ENCODE measurements at regions not wholly inside any gene's neighbourhood (a gene's known extent, or its start where the extent isn't known, plus 50 kb on each side); places are given as distances from the start of the nearest gene placed in this dataset.
A peak's percentile ranks its signal among the peaks of the same experiment; 100 is the strongest.

- intact Hi-C loops (cut with DNase I; ENCODE audit: low total_unique reads) = no loop called here
- H3K4me3 ChIP-seq (ENCODE audit: low read depth, poor library complexity, severe bottlenecking) = no peak overlapping the region
- no peak for TF ChIP-seq CTCF (IDR thresholded peaks at IDR 0.05)
- TF ChIP-seq POLR2A (IDR thresholded peaks at IDR 0.05) = no peak
- no peak for DNase-seq (ENCODE audit: low spot score in 2 of 2)
- WGBS, 2 donors = 14 to 22% methylated on average over 5 of the region's 5 CpGs
Observed at GRCh38 chr11:22433094-22433455, 94.9 kb downstream of the SLC17A6 start.

GRCh38 chr11:22432291-22433093 lies 94.3 kb downstream of the SLC17A6 start:
- 14 to 20% methylated on average over 40 of the region's 40 CpGs for WGBS, 2 donors
- intact Hi-C loops (cut with DNase I; ENCODE audit: low total_unique reads) = no loop called here
- no peak overlapping the region for H3K4me3 ChIP-seq (ENCODE audit: low read depth, poor library complexity, severe bottlenecking)
- TF ChIP-seq CTCF (IDR thresholded peaks at IDR 0.05) (no peak), POLR2A (IDR thresholded peaks at IDR 0.05) (no peak)
- DNase-seq (ENCODE audit: low spot score in 2 of 2) = peak in 1 of 2 donors; percentile 81

GRCh38 chr11:22431106-22431505 lies 92.9 kb downstream of the SLC17A6 start:
- DNase-seq (ENCODE audit: low spot score in 2 of 2) = no peak
- WGBS, 2 donors = 91% methylated on average over 3 of the region's 3 CpGs
- intact Hi-C loops (cut with DNase I; ENCODE audit: low total_unique reads) = no loop called here
- TF ChIP-seq POLR2A (IDR thresholded peaks at IDR 0.05) (no peak), CTCF (IDR thresholded peaks at IDR 0.05) (no peak)
- H3K4me3 ChIP-seq (ENCODE audit: low read depth, poor library complexity, severe bottlenecking) = no peak overlapping the region

- 95 to 98% methylated on average over 3 of the region's 3 CpGs for WGBS, 2 donors
- intact Hi-C loops (cut with DNase I; ENCODE audit: low total_unique reads) = no loop called here
- DNase-seq (ENCODE audit: low spot score in 2 of 2) = no peak
- no peak for TF ChIP-seq CTCF (IDR thresholded peaks at IDR 0.05)
- TF ChIP-seq POLR2A (IDR thresholded peaks at IDR 0.05) = no peak
- no peak overlapping the region for H3K4me3 ChIP-seq (ENCODE audit: low read depth, poor library complexity, severe bottlenecking)
Observed at GRCh38 chr11:22430639-22431038, 92.5 kb downstream of the SLC17A6 start.

GRCh38 chr11:22430141-22430541 lies 92.0 kb downstream of the SLC17A6 start:
- no peak for TF ChIP-seq POLR2A (IDR thresholded peaks at IDR 0.05)
- TF ChIP-seq CTCF (IDR thresholded peaks at IDR 0.05) = no peak
- WGBS, 2 donors = 79% methylated on average over 3 of the region's 3 CpGs
- DNase-seq (ENCODE audit: low spot score in 2 of 2) = no peak
- intact Hi-C loops (cut with DNase I; ENCODE audit: low total_unique reads) = no loop called here
- H3K4me3 ChIP-seq (ENCODE audit: low read depth, poor library complexity, severe bottlenecking) = no peak overlapping the region
